ENCODE measurements at regions not wholly inside any gene's neighbourhood (a gene's known extent, or its start where the extent isn't known, plus 50 kb on each side); places are given as distances from the start of the nearest gene placed in this dataset.

- peak; percentile 16 for DNase-seq (ENCODE audit: low read depth)
Observed at GRCh38 chr4:123939621-123940020, 543.0 kb downstream of the SPRY1 start.

GRCh38 chr4:123940604-123941003 lies 544.0 kb downstream of the SPRY1 start:
- DNase-seq (ENCODE audit: low read depth), result no peak

- no peak for DNase-seq (ENCODE audit: low read depth)
Observed at GRCh38 chr4:123941306-123941705, 544.7 kb downstream of the SPRY1 start.

GRCh38 chr4:123943976-123944375 lies 547.4 kb downstream of the SPRY1 start:
- no peak for DNase-seq (ENCODE audit: low read depth)

GRCh38 chr4:123945301-123945700 lies 548.7 kb downstream of the SPRY1 start:
- DNase-seq (ENCODE audit: low read depth), result no peak

GRCh38 chr4:123950530-123950929 lies 553.9 kb downstream of the SPRY1 start:
- no peak for DNase-seq (ENCODE audit: low read depth)

- DNase-seq (ENCODE audit: low read depth), result no peak
Observed at GRCh38 chr4:123952530-123953274, 556.1 kb downstream of the SPRY1 start.

- no peak for DNase-seq (ENCODE audit: low read depth)
Observed at GRCh38 chr4:123953566-123953965, 557.0 kb downstream of the SPRY1 start.

GRCh38 chr4:123954220-123954619 lies 557.6 kb downstream of the SPRY1 start:
- no peak for DNase-seq (ENCODE audit: low read depth)

GRCh38 chr4:123955167-123955800 lies 558.7 kb downstream of the SPRY1 start:
- no peak for DNase-seq (ENCODE audit: low read depth)

GRCh38 chr4:123956204-123956603 lies 559.6 kb downstream of the SPRY1 start:
- no peak for DNase-seq (ENCODE audit: low read depth)

- no peak for DNase-seq (ENCODE audit: low read depth)
Observed at GRCh38 chr4:123966990-123967769, 570.6 kb downstream of the SPRY1 start.

GRCh38 chr4:123972031-123972430 lies 575.4 kb downstream of the SPRY1 start:
- no peak for DNase-seq (ENCODE audit: low read depth)

- DNase-seq (ENCODE audit: low read depth), result no peak
Observed at GRCh38 chr4:123974386-123975149, 578.0 kb downstream of the SPRY1 start.

GRCh38 chr4:123976285-123976684 lies 579.7 kb downstream of the SPRY1 start:
- DNase-seq (ENCODE audit: low read depth), result no peak

GRCh38 chr4:123976819-123977218 lies 580.2 kb downstream of the SPRY1 start:
- no peak for DNase-seq (ENCODE audit: low read depth)

GRCh38 chr4:123977641-123978081 lies 581.1 kb downstream of the SPRY1 start:
- DNase-seq (ENCODE audit: low read depth), result no peak

- no peak for DNase-seq (ENCODE audit: low read depth)
Observed at GRCh38 chr4:123978637-123979036, 582.0 kb downstream of the SPRY1 start.

GRCh38 chr4:123980736-123981300 lies 584.2 kb downstream of the SPRY1 start:
- DNase-seq (ENCODE audit: low read depth), result no peak

- DNase-seq (ENCODE audit: low read depth), result no peak
Observed at GRCh38 chr4:123984886-123985285, 588.3 kb downstream of the SPRY1 start.

- DNase-seq (ENCODE audit: low read depth), result no peak
Observed at GRCh38 chr4:123986268-123986798, 589.7 kb downstream of the SPRY1 start.

All from forelimb muscle (tissue), 1 donor.